K562 (cell line): ENCODE measurements at regions not wholly inside any gene's neighbourhood (a gene's known extent, or its start where the extent isn't known, plus 50 kb on each side); places are given as distances from the start of the nearest gene placed in this dataset.

Source experiments
- ATAC-seq: fragments of 200-7000 bp; cut with Tn5 transposase; 3 replicates; pipeline ENCODE4 v1.9.1; 2020; ENCODE audit warnings: moderate library complexity
- BruUV-seq: library from RNA; stranded (reverse); fragments of 400-500 nt; replicated peaks from 2 replicates; lab custom pipeline; 2021; lab: Mats Ljungman, UMichigan
- CTCF ChIA-PET: fragments of 300-600 bp; formaldehyde crosslinking; extraction: SDS; loops from one replicate; lab custom pipeline; 2021; ENCODE audit warnings: low intra/inter-chr PET ratio; lab: Yijun Ruan, JAX
- POLR2A ChIA-PET: fragments of 300-600, 350-650 bp; sonication (Branson Sonifier 250); formaldehyde crosslinking; extraction: SDS; loops from one replicate; lab custom pipeline; 2021; ENCODE audit warnings: antibody characterized with exemption, inconsistent platforms; lab: Yijun Ruan, JAX
- DNase-seq, 4 experiments: peaks; one replicate each; pipeline versions ENCODE4 v3.0.0 to v3.0.0-alpha.2; 2011 to 2018; ENCODE audit warnings: low spot score in 3 of 4, mixed read lengths in 3 of 4; ENCODE audit errors: extremely low read depth in 1 of 4
- FAIRE-seq: peaks from 2 replicates; lab custom pipeline; 2011; peaks lifted over from hg19 to GRCh38; lab: Jason Lieb, UNC
- H2AFZ ChIP-seq: 2 replicates; pipeline ENCODE4 v1.6.0; 2011; ENCODE audit warnings: low read depth, low read length, control low read depth, inconsistent platforms
- H3K27ac ChIP-seq: fragments of 200-600 bp; 3 replicates; pipeline ENCODE4 v1.8.0; 2011; ENCODE audit warnings: low read depth, mild to moderate bottlenecking, control low read depth, inconsistent platforms, low read length, moderate library complexity, mixed read lengths; ENCODE audit errors: extremely low read depth
- H3K27me3 ChIP-seq, 2 experiments: fragments of 300-600 bp in 1 of 2; 2 replicates in 1 of 2; 3 replicates in 1 of 2; pipeline versions ENCODE4 v1.6.0 to v1.8.0; 2011; ENCODE audit warnings: inconsistent platforms in 2 of 2, low read length in 2 of 2, mild to moderate bottlenecking in 1 of 2, mixed read lengths in 1 of 2, moderate library complexity in 1 of 2; ENCODE audit not compliant: control insufficient read depth in 2 of 2, insufficient read depth in 2 of 2
- H3K36me3 ChIP-seq: fragments of 300-600 bp; 3 replicates; pipeline ENCODE4 v1.8.0; 2011; ENCODE audit warnings: mild to moderate bottlenecking, low read length, inconsistent platforms; ENCODE audit not compliant: control insufficient read depth, insufficient read depth
- H3K4me1 ChIP-seq, 2 experiments: fragments of 200-600 bp in 1 of 2; replicated peaks in 1 of 2; 2 replicates in 1 of 2; 3 replicates in 1 of 2; pipeline versions ENCODE4 v1.5.1 to v1.8.0; 2011; ENCODE audit warnings: inconsistent platforms in 2 of 2, low read length in 2 of 2, mild to moderate bottlenecking in 1 of 2, mixed read lengths in 1 of 2, moderate library complexity in 1 of 2; ENCODE audit not compliant: control insufficient read depth in 2 of 2, insufficient read depth in 2 of 2
- H3K4me2 ChIP-seq: 2 replicates; pipeline ENCODE4 v1.6.1; 2011; ENCODE audit warnings: low read length, control low read depth, inconsistent platforms, mixed read lengths; ENCODE audit not compliant: insufficient read depth
- H3K4me3 ChIP-seq: fragments of 200-600 bp; sonication (generic), shearing (Covaris generic); 2 replicates; pipeline ENCODE4 v1.5.1; 2016; ENCODE audit warnings: control low read depth, inconsistent platforms
- H3K79me2 ChIP-seq: fragments of 200-600 bp; 3 replicates; pipeline ENCODE4 v1.8.0; 2011; ENCODE audit warnings: low read length, inconsistent platforms; ENCODE audit not compliant: control insufficient read depth, insufficient read depth
- H3K9ac ChIP-seq, 2 experiments: 2 replicates each; pipeline versions ENCODE4 v1.6.0 to v1.6.1; 2011; ENCODE audit warnings: low read depth in 2 of 2, low read length in 2 of 2, control low read depth in 1 of 2, inconsistent platforms in 1 of 2, mild to moderate bottlenecking in 1 of 2, mixed read lengths in 1 of 2; ENCODE audit not compliant: insufficient read depth in 1 of 2
- H3K9me1 ChIP-seq: one replicate; pipeline ENCODE4 v1.6.0; 2011; ENCODE audit warnings: inconsistent platforms, mild to moderate bottlenecking, low read length, moderate library complexity; ENCODE audit not compliant: control insufficient read depth, insufficient read depth
- H3K9me3 ChIP-seq: replicated peaks from 2 replicates; pipeline ENCODE4 v1.5.1; 2011; ENCODE audit warnings: low read depth, low read length, inconsistent platforms; ENCODE audit not compliant: control insufficient read depth, insufficient read depth
- H4K20me1 ChIP-seq: replicated peaks from 2 replicates; pipeline ENCODE4 v1.6.1; 2011; ENCODE audit warnings: low read length, inconsistent platforms, mixed read lengths; ENCODE audit not compliant: control insufficient read depth, insufficient read depth
- ARNT ChIP-seq, 2 experiments: fragments of 450-650 bp; IDR thresholded peaks; 2 replicates each; pipeline ENCODE4 v1.6.1; 2016; ENCODE audit warnings: mild to moderate bottlenecking in 1 of 2
- DEAF1 ChIP-seq: fragments of 450-650 bp; formaldehyde crosslinking; IDR thresholded peaks from 2 replicates; pipeline ENCODE4 v1.4.0; 2020; ENCODE audit warnings: mild to moderate bottlenecking, moderate library complexity
- DIDO1 ChIP-seq: fragments of 450-650 bp; IDR thresholded peaks from 2 replicates; pipeline ENCODE4 v1.6.1; 2016; ENCODE audit warnings: low read depth, missing biosample characterization, missing genetic modification characterization
- MTA1 ChIP-seq: fragments of 450-650 bp; IDR thresholded peaks from 2 replicates; pipeline ENCODE4 v1.6.1; 2017; ENCODE audit warnings: borderline replicate concordance
- NR3C1 ChIP-seq: sonication (generic); formaldehyde crosslinking; IDR thresholded peaks from 2 replicates; pipeline ENCODE4 v1.8.1; 2022; ENCODE audit warnings: missing genetic modification reagents
- PHB2 ChIP-seq: fragments of 450-650 bp; IDR thresholded peaks from 2 replicates; pipeline ENCODE4 v1.6.1; 2017; ENCODE audit warnings: low read depth
- SAP30 ChIP-seq: fragments of 200-600 bp; sonication (generic); IDR thresholded peaks from 2 replicates; pipeline ENCODE4 v1.6.1; 2012; ENCODE audit warnings: borderline replicate concordance, low read depth, mild to moderate bottlenecking, moderate library complexity, low read length, control low read depth, inconsistent platforms; ENCODE audit not compliant: insufficient read depth, poor library complexity, severe bottlenecking
- SIN3A ChIP-seq, 2 experiments: fragments of 150-350 bp in 1 of 2; IDR thresholded peaks; 2 replicates each; pipeline ENCODE4 v1.6.1; 2011 to 2016; ENCODE audit warnings: borderline replicate concordance in 2 of 2, low read depth in 2 of 2, low read length in 2 of 2, mild to moderate bottlenecking in 2 of 2, moderate library complexity in 2 of 2; ENCODE audit not compliant: control insufficient read depth in 1 of 2
- SREBF1 ChIP-seq: fragments of 150-350 bp; IDR thresholded peaks from 2 replicates; pipeline ENCODE4 v1.6.1; 2014; ENCODE audit warnings: antibody characterized with exemption, low read depth, low read length, borderline replicate concordance
- TCF15 ChIP-seq: fragments of 250-450 bp; sonication (Bioruptor Pico); IDR thresholded peaks from 2 replicates; pipeline ENCODE4 v1.8.0; 2022; ENCODE audit warnings: moderate library complexity, mild to moderate bottlenecking, inconsistent platforms
- TOE1 ChIP-seq, 2 experiments: fragments of 450-650 bp in 1 of 2; sonication (generic) in 1 of 2; formaldehyde crosslinking in 1 of 2; IDR thresholded peaks; 2 replicates each; pipeline versions ENCODE4 v1.7.1 to v1.8.0; 2016 to 2022; ENCODE audit warnings: borderline replicate concordance in 2 of 2, mild to moderate bottlenecking in 2 of 2, antibody characterized with exemption in 1 of 2, inconsistent platforms in 1 of 2, low read depth in 1 of 2, missing genetic modification reagents in 1 of 2, moderate library complexity in 1 of 2
- ZNF274 ChIP-seq: IDR thresholded peaks from 2 replicates; pipeline ENCODE4 v1.6.1; 2011; ENCODE audit warnings: low read depth, mild to moderate bottlenecking, low read length, moderate library complexity, borderline replicate concordance
- ZNF384 ChIP-seq: IDR thresholded peaks from 2 replicates; pipeline ENCODE4 v1.6.1; 2012; ENCODE audit warnings: low read depth, low read length, improper control_type of control experiment
- ZNF644 ChIP-seq: fragments of 200-800 bp; sonication (Bioruptor generic); IDR thresholded peaks from 2 replicates; pipeline ENCODE4 v1.6.1; 2016; ENCODE audit warnings: low read depth, missing genetic modification characterization, missing compliant biosample characterization
- ZSCAN32 ChIP-seq: fragments of 450-650 bp; formaldehyde crosslinking; IDR thresholded peaks from 2 replicates; pipeline ENCODE4 v1.4.0; 2020; ENCODE audit warnings: mild to moderate bottlenecking, moderate library complexity
- WGBS: fragments of 100-300 bp; shearing (Covaris generic); methylation state at CpG from one replicate; pipeline ENCODE4 v1.1.6; 2016; ENCODE audit warnings: low coverage, mixed read lengths; ENCODE audit not compliant: insufficient coverage; ENCODE audit errors: missing lambda C conversion rate; 5-methylcytosine and 5-hydroxymethylcytosine counted together
- in situ Hi-C: fragments of 300-500 bp; cut with MboI; formaldehyde crosslinking; loops from 4 replicates; pipeline ENCODE4 v1.15.0; 2018; ENCODE audit warnings: inconsistent platforms, mixed read lengths
- intact Hi-C: fragments of 100-400 bp; cut with micrococcal nuclease; formaldehyde crosslinking; loops from 2 replicates; pipeline ENCODE4 v1.14.2; 2022

- ATAC-seq = no peak
Observed at GRCh38 chr20:61128701-61129269, 123.3 kb upstream of the CDH4 start.

More at GRCh38 chr20:61128701-61129269, 123.3 kb upstream of the CDH4 start:
- TF ChIP-seq SIN3A (IDR thresholded peaks at IDR 0.05; ENCODE audit: borderline replicate concordance in 2 of 2, control insufficient read depth in 1 of 2, low read depth in 2 of 2, low read length in 2 of 2) (no peak), SAP30 (no peak), ZNF644 (no peak), TOE1 (IDR thresholded peaks at IDR 0.05; ENCODE audit: borderline replicate concordance) (no peak), TOE1 (CRISPR knock-in tag; IDR thresholded peaks at IDR 0.05; ENCODE audit: borderline replicate concordance, low read depth) (no peak), ARNT (IDR thresholded peaks at IDR 0.05) (no peak), MTA1 (no peak), ZSCAN32 (CRISPR knock-in tag) (no peak), SREBF1 (no peak), DEAF1 (CRISPR knock-in tag) (no peak), ZNF274 (no peak), NR3C1 (CRISPR knock-in tag) (no peak), DIDO1 (tag) (no peak), TCF15 (CRISPR knock-in tag) (no peak), ZNF384 (no peak), PHB2 (no peak)
- TF ChIP-seq, all 486 proteins: peak for 0
- H3K4me3 ChIP-seq = no peak overlapping the region
- H3K9ac ChIP-seq = no peak overlapping the region
- no TSS peak for BruUV-seq
- no peaks in the 10 kb centered on the region for H3K79me2 ChIP-seq
- no peak overlapping the region for H2AFZ ChIP-seq
- no peak for FAIRE-seq
- no peaks in the 10 kb centered on the region for H3K9me3 ChIP-seq
- in situ Hi-C loops (no loop called here), intact Hi-C loops (no loop called here)
- no peaks in the 10 kb centered on the region for H4K20me1 ChIP-seq
- H3K4me1 ChIP-seq = no peaks in the 10 kb centered on the region
- H3K27me3 ChIP-seq = peaks cover 0 to 26% of the 10 kb centered on the region in 2 experiments; a peak in 2 of 5 replicates
- WGBS = 1% methylated on average over 14 of the region's 14 CpGs
- no peaks in the 10 kb centered on the region for H3K36me3 ChIP-seq
- H3K4me2 ChIP-seq = no peak overlapping the region
- DNase-seq = no peak
- CTCF ChIA-PET = no interaction called here
- H3K9me1 ChIP-seq = no peaks in the 10 kb centered on the region
- POLR2A ChIA-PET = interaction anchor here (1.2 kb wide), 1 partner anchor 10 kb away, joined by 3 read pairs; no protein-coding TSS in a partner anchor
- H3K27ac ChIP-seq = no peak overlapping the region
